H1 (cell line): ENCODE measurements at regions not wholly inside any gene's neighbourhood (a gene's known extent, or its start where the extent isn't known, plus 50 kb on each side); places are given as distances from the start of the nearest gene placed in this dataset.

Experiments used
- CTCF ChIA-PET: fragments of 300-600 bp; sonication (Branson Sonifier 250); formaldehyde crosslinking; loops from one replicate; lab custom pipeline; 2021; ENCODE audit not compliant: partially characterized antibody; lab: Charles Lee
- POLR2A ChIA-PET: fragments of 300-600 bp; sonication (Branson Sonifier 250); formaldehyde crosslinking; loops from one replicate; lab custom pipeline; 2021; ENCODE audit warnings: inconsistent platforms; ENCODE audit not compliant: partially characterized antibody; lab: Charles Lee
- DNase-seq, 2 experiments: peaks; one replicate each; pipeline versions ENCODE4 v3.0.0 to v3.0.0-alpha.2; 2010 to 2022; ENCODE audit warnings: low spot score in 2 of 2, low read depth in 1 of 2, mixed read lengths in 1 of 2
- FAIRE-seq: peaks from 2 replicates; lab custom pipeline; 2011; peaks lifted over from hg19 to GRCh38; lab: Jason Lieb, UNC
- H2AFZ ChIP-seq: 2 replicates; pipeline ENCODE4 v1.8.1; 2012; ENCODE audit warnings: low read length, inconsistent platforms
- H2AK5ac ChIP-seq: 2 replicates; pipeline ENCODE4 v1.6.1; 2013; ENCODE audit warnings: low read depth, low read length
- H2BK120ac ChIP-seq: replicated peaks from 2 replicates; pipeline ENCODE3; 2013; ENCODE audit warnings: low read depth, low read length, inconsistent platforms
- H2BK12ac ChIP-seq: 2 replicates; pipeline ENCODE4 v1.6.1; 2013; ENCODE audit warnings: low read depth, low read length
- H2BK15ac ChIP-seq: 2 replicates; pipeline ENCODE4 v1.6.1; 2013; ENCODE audit warnings: low read length
- H2BK20ac ChIP-seq: 2 replicates; pipeline ENCODE4 v1.6.1; 2013; ENCODE audit warnings: low read length
- H2BK5ac ChIP-seq: 2 replicates; pipeline ENCODE4 v1.6.1; 2013; ENCODE audit warnings: low read depth, low read length
- H3K14ac ChIP-seq: 2 replicates; pipeline ENCODE4 v1.6.1; 2013; ENCODE audit warnings: inconsistent platforms; ENCODE audit not compliant: insufficient read length
- H3K18ac ChIP-seq: 2 replicates; pipeline ENCODE4 v1.6.1; 2013; ENCODE audit warnings: low read length; ENCODE audit errors: extremely low read depth
- H3K23ac ChIP-seq: 2 replicates; pipeline ENCODE4 v1.6.1; 2013; ENCODE audit warnings: inconsistent platforms; ENCODE audit not compliant: insufficient read length
- H3K23me2 ChIP-seq: 2 replicates; pipeline ENCODE4 v1.6.1; 2013; ENCODE audit warnings: low read depth, low read length
- H3K27ac ChIP-seq: 2 replicates; pipeline ENCODE4 v1.6.1; 2011; ENCODE audit warnings: low read depth, low read length, inconsistent platforms
- H3K27me3 ChIP-seq, 4 experiments: replicated peaks in 1 of 4; 1 replicate in 1 of 4; 2 replicates in 3 of 4; pipeline versions ENCODE4 v1.6.1 to v1.8.1; 2011 to 2013; ENCODE audit warnings: low read length in 3 of 4, mild to moderate bottlenecking in 3 of 4, inconsistent platforms in 2 of 4, mixed read lengths in 2 of 4, moderate library complexity in 1 of 4; ENCODE audit not compliant: control insufficient read depth in 3 of 4, insufficient read depth in 3 of 4; ENCODE audit errors: extremely low read depth in 1 of 4
- H3K36me3 ChIP-seq, 4 experiments: 2 replicates each; pipeline versions ENCODE4 v1.6.1 to v1.8.1; 2011 to 2013; ENCODE audit warnings: mild to moderate bottlenecking in 4 of 4, low read length in 3 of 4, moderate library complexity in 2 of 4, control low read depth in 1 of 4, inconsistent platforms in 1 of 4; ENCODE audit not compliant: insufficient read depth in 4 of 4, control insufficient read depth in 2 of 4
- H3K4ac ChIP-seq: replicated peaks from 2 replicates; pipeline ENCODE3; 2013; ENCODE audit warnings: low read length, low read depth, mixed read lengths, inconsistent platforms; ENCODE audit not compliant: insufficient read length
- H3K4me1 ChIP-seq, 4 experiments: replicated peaks in 1 of 4; 1 replicate in 1 of 4; 2 replicates in 3 of 4; pipeline versions ENCODE4 v1.6.1 to v1.8.1; 2011 to 2013; ENCODE audit warnings: low read length in 3 of 4, inconsistent platforms in 2 of 4, mixed read lengths in 1 of 4; ENCODE audit not compliant: insufficient read depth in 4 of 4, control insufficient read depth in 3 of 4
- H3K4me2 ChIP-seq, 2 experiments: 2 replicates each; pipeline versions ENCODE4 v1.6.1 to v1.8.1; 2011 to 2013; ENCODE audit warnings: low read depth in 2 of 2, low read length in 2 of 2, control low read depth in 1 of 2, inconsistent platforms in 1 of 2, mild to moderate bottlenecking in 1 of 2; ENCODE audit not compliant: insufficient read depth in 1 of 2
- H3K4me3 ChIP-seq, 4 experiments: fragments of 200-600, 300-600 bp in 1 of 4; sonication (generic), shearing (Covaris generic), sonication (Bioruptor Twin) in 1 of 4; 2 replicates each; pipeline versions ENCODE4 v1.5.1 to v1.8.1; 2011 to 2016; ENCODE audit warnings: low read length in 4 of 4, low read depth in 3 of 4, control low read depth in 2 of 4, inconsistent platforms in 2 of 4, mild to moderate bottlenecking in 2 of 4, mixed read lengths in 1 of 4, moderate library complexity in 1 of 4; ENCODE audit not compliant: insufficient read depth in 2 of 4; ENCODE audit errors: extremely low read depth in 1 of 4
- H3K56ac ChIP-seq: replicated peaks from 2 replicates; pipeline ENCODE3; 2013; ENCODE audit warnings: low read depth, mild to moderate bottlenecking, mixed read lengths, low read length, inconsistent platforms; ENCODE audit not compliant: insufficient read length
- H3K79me1 ChIP-seq: 2 replicates; pipeline ENCODE4 v1.6.1; 2013; ENCODE audit warnings: low read depth, low read length, control low read depth
- H3K79me2 ChIP-seq, 2 experiments: 2 replicates each; pipeline versions ENCODE4 v1.6.1 to v1.8.1; 2012 to 2013; ENCODE audit warnings: low read length in 2 of 2, mild to moderate bottlenecking in 2 of 2, inconsistent platforms in 1 of 2; ENCODE audit not compliant: insufficient read depth in 2 of 2, control insufficient read depth in 1 of 2
- H3K9ac ChIP-seq, 4 experiments: replicated peaks in 1 of 4; 1 replicate in 1 of 4; 2 replicates in 3 of 4; pipeline versions ENCODE4 v1.6.1 to v1.8.1; 2011 to 2013; ENCODE audit warnings: low read depth in 3 of 4, low read length in 3 of 4, control low read depth in 2 of 4, mild to moderate bottlenecking in 2 of 4, moderate library complexity in 2 of 4, inconsistent platforms in 1 of 4; ENCODE audit errors: extremely low read depth in 1 of 4
- H3K9me3 ChIP-seq, 2 experiments: 2 replicates each; pipeline versions ENCODE4 v1.6.1 to v1.8.1; 2012 to 2013; ENCODE audit warnings: mild to moderate bottlenecking in 2 of 2, moderate library complexity in 2 of 2, control low read depth in 1 of 2, inconsistent platforms in 1 of 2, low read depth in 1 of 2, low read length in 1 of 2, mixed read lengths in 1 of 2; ENCODE audit not compliant: insufficient read depth in 2 of 2
- H4K20me1 ChIP-seq, 2 experiments: replicated peaks in 1 of 2; 2 replicates each; pipeline versions ENCODE3 to v1.8.1; 2011 to 2013; ENCODE audit warnings: inconsistent platforms in 2 of 2, low read length in 2 of 2, mild to moderate bottlenecking in 1 of 2; ENCODE audit not compliant: insufficient read depth in 2 of 2, control insufficient read depth in 1 of 2
- H4K5ac ChIP-seq: 2 replicates; pipeline ENCODE4 v1.6.1; 2013; ENCODE audit warnings: low read length, low read depth, mixed read lengths, inconsistent platforms; ENCODE audit not compliant: insufficient read length
- H4K8ac ChIP-seq: 2 replicates; pipeline ENCODE4 v1.8.0; 2013; ENCODE audit warnings: mild to moderate bottlenecking, moderate library complexity, low read length, inconsistent platforms; ENCODE audit not compliant: insufficient read depth; ENCODE audit errors: extremely low read depth
- H4K91ac ChIP-seq: replicated peaks from 2 replicates; pipeline ENCODE3; 2013; ENCODE audit warnings: low read length, mixed read lengths, inconsistent platforms; ENCODE audit not compliant: insufficient read length
- CBX5 ChIP-seq: fragments of 300-800, 300-1000 bp; sonication (generic); IDR thresholded peaks from 2 replicates; pipeline ENCODE4 v1.7.1; 2016; ENCODE audit warnings: antibody characterized with exemption, low read length, low read depth
- CHD1 ChIP-seq: IDR thresholded peaks from 2 replicates; pipeline ENCODE4 v1.6.1; 2012; ENCODE audit warnings: low read depth, low read length, improper control_type of control experiment
- CTBP2 ChIP-seq: IDR thresholded peaks from 2 replicates; pipeline ENCODE4 v1.7.0; 2011; ENCODE audit warnings: borderline replicate concordance, mild to moderate bottlenecking, moderate library complexity, mixed read lengths, low read length; ENCODE audit not compliant: insufficient read depth, insufficient read length
- EP300 ChIP-seq, 2 experiments: IDR thresholded peaks; 1 replicate in 1 of 2; 2 replicates in 1 of 2; pipeline ENCODE4 v1.6.1; 2011 to 2012; ENCODE audit warnings: low read depth in 2 of 2, low read length in 2 of 2, mild to moderate bottlenecking in 2 of 2, borderline replicate concordance in 1 of 2, inconsistent platforms in 1 of 2, moderate library complexity in 1 of 2
- GABPA ChIP-seq: IDR thresholded peaks from 2 replicates; pipeline ENCODE4 v1.6.1; 2011; ENCODE audit warnings: mild to moderate bottlenecking, low read length, moderate library complexity, borderline replicate concordance; ENCODE audit not compliant: insufficient read depth
- HDAC2 ChIP-seq, 2 experiments: fragments of 300-600 bp in 1 of 2; sonication (generic) in 1 of 2; IDR thresholded peaks; 2 replicates each; pipeline ENCODE4 v1.6.1; 2011 to 2012; ENCODE audit warnings: low read depth in 2 of 2, low read length in 2 of 2, mild to moderate bottlenecking in 2 of 2, moderate library complexity in 2 of 2, borderline replicate concordance in 1 of 2, inconsistent platforms in 1 of 2
- HDAC6 ChIP-seq: IDR thresholded peaks from one replicate; pipeline ENCODE4 v1.7.1; 2012; ENCODE audit warnings: low read depth, mild to moderate bottlenecking, inconsistent platforms, low read length, moderate library complexity
- JUND ChIP-seq: IDR thresholded peaks from 2 replicates; pipeline ENCODE4 v1.6.1; 2011; ENCODE audit warnings: mild to moderate bottlenecking, improper control_type of control experiment, low read length
- POLR2A ChIP-seq, 2 experiments: IDR thresholded peaks; 1 replicate in 1 of 2; 2 replicates in 1 of 2; pipeline ENCODE4 v1.6.1; 2011; ENCODE audit warnings: low read depth in 2 of 2, low read length in 2 of 2, mild to moderate bottlenecking in 2 of 2; ENCODE audit errors: control extremely low read depth in 1 of 2
- RXRA ChIP-seq: IDR thresholded peaks from 2 replicates; pipeline ENCODE4 v1.6.1; 2011; ENCODE audit warnings: low read depth, mild to moderate bottlenecking, low read length, moderate library complexity; ENCODE audit not compliant: insufficient read depth
- SIRT6 ChIP-seq: IDR thresholded peaks from one replicate; pipeline ENCODE4 v1.7.1; 2012; ENCODE audit warnings: low read length, inconsistent platforms
- SRF ChIP-seq: IDR thresholded peaks from 2 replicates; pipeline ENCODE4 v1.6.1; 2011; ENCODE audit warnings: mild to moderate bottlenecking, low read depth, low read length, moderate library complexity
- WGBS, 2 experiments: shearing (Covaris generic) in 1 of 2; methylation state at CpG; one replicate each; pipeline versions ENCODE4 v1.1.6 to v1.1.7; 2013 to 2015; ENCODE audit warnings: low lambda C conversion rate in 2 of 2, mixed read lengths in 2 of 2, inconsistent platforms in 1 of 2, low coverage in 1 of 2, missing lambda C conversion rate in 1 of 2; ENCODE audit not compliant: insufficient replicate concordance in 2 of 2, insufficient coverage in 1 of 2, insufficient read length in 1 of 2; ENCODE audit errors: extremely low coverage in 1 of 2, missing lambda C conversion rate in 1 of 2; 5-methylcytosine and 5-hydroxymethylcytosine counted together

GRCh38 chr5:142427015-142427364, 102.2 kb upstream of the SPRY4 start:
- Histone ChIP-seq H3K23me2 (no peaks in the 10 kb centered on the region), H4K8ac (no peak overlapping the region), H3K79me2 (no peaks in the 10 kb centered on the region), H2AFZ (no peak overlapping the region), H2BK120ac (peak overlapping the region; percentile 65), H2BK12ac (peak overlapping the region; percentile 52; the same call in 1 of the 2 replicates), H3K18ac (0 out of 2 replicates have a peak overlapping the region, but pooled peaks have one; percentile 65), H3K14ac (no peak overlapping the region), H4K20me1 (no peaks in the 10 kb centered on the region), H3K56ac (no peak overlapping the region), H4K5ac (no peak overlapping the region), H3K27ac (no peak overlapping the region), H3K4me1 (peaks cover 3 to 11% (median 6%) of the 10 kb centered on the region in 4 experiments), H3K4me3 (no peak overlapping the region), H2BK5ac (peak overlapping the region; percentile 97; the same call in 1 of the 2 replicates), H3K9me3 (no peaks in the 10 kb centered on the region), H3K23ac (no peak overlapping the region), H4K91ac (peak overlapping the region; percentile 63), H2BK15ac (no peak overlapping the region; the same call in 1 of the 2 replicates), H3K4ac (no peak overlapping the region), H3K36me3 (no peaks in the 10 kb centered on the region), H2AK5ac (0 out of 2 replicates have a peak overlapping the region, but pooled peaks have one; percentile 16), H2BK20ac (peak overlapping the region; percentile 87; the same call in 1 of the 2 replicates), H3K4me2 (peak overlapping the region in 1 of 2 experiments; percentile 10; a peak in 1 of 4 replicates), H3K27me3 (no peaks in the 10 kb centered on the region), H3K9ac (no peak overlapping the region), H3K79me1 (no peaks in the 10 kb centered on the region)
- WGBS, 2 experiments: 59% methylated on average over 7 of the region's 7 CpGs; no CpG with 5 or more reads in 1 of the 2 experiments
- POLR2A ChIA-PET: interaction anchor here (0.9 kb wide), 1 partner anchor 12 kb away, joined by 3 read pairs; no protein-coding TSS in a partner anchor
- TF ChIP-seq EP300 (IDR thresholded peaks at IDR 0.05; ENCODE audit: borderline replicate concordance in 1 of 2, low read depth in 2 of 2, low read length in 2 of 2) (no peak), CBX5 (no peak), SRF (no peak), HDAC6 (no peak), HDAC2 (IDR thresholded peaks at IDR 0.05; ENCODE audit: borderline replicate concordance in 1 of 2, low read depth in 2 of 2, low read length in 2 of 2) (no peak), POLR2A (IDR thresholded peaks at IDR 0.05; ENCODE audit: control extremely low read depth in 1 of 2, low read depth in 2 of 2, low read length in 2 of 2) (no peak), SIRT6 (no peak), RXRA (no peak), CTBP2 (no peak), JUND (no peak), CHD1 (no peak), GABPA (no peak)
- no peak for DNase-seq
- CTCF ChIA-PET: interaction anchor here (0.7 to 1.3 kb wide), 5 partner anchors 9 to 122 kb away, joined by 3 to 4 read pairs (median 3); no protein-coding TSS in a partner anchor
- FAIRE-seq: no peak
